Mesenchymal stem cell (in vitro differentiated cells and primary cell): ENCODE measurements at regions not wholly inside any gene's neighbourhood (a gene's known extent, or its start where the extent isn't known, plus 50 kb on each side); places are given as distances from the start of the nearest gene placed in this dataset.
"Not testable (repeated sequence)": the region's sequence is repeated elsewhere in the genome, so short reads cannot be mapped to it uniquely, and the experiment has no call there.

Experiments
- DNase-seq: peaks from one replicate; pipeline ENCODE4 v3.0.0-alpha.2; 2013
- H2AFZ ChIP-seq: one replicate; pipeline ENCODE4 v1.6.1; 2013; ENCODE audit warnings: low read depth, mild to moderate bottlenecking, control low read depth, inconsistent platforms, low read length, moderate library complexity
- H2AK5ac ChIP-seq: 2 replicates; pipeline ENCODE4 v1.6.1; 2013; ENCODE audit warnings: low read length, moderate library complexity, mild to moderate bottlenecking, inconsistent platforms; ENCODE audit not compliant: severe bottlenecking
- H2BK120ac ChIP-seq: one replicate; pipeline ENCODE4 v1.6.1; 2013; ENCODE audit warnings: low read depth, mild to moderate bottlenecking, inconsistent platforms, low read length, moderate library complexity
- H2BK12ac ChIP-seq, 2 experiments: one replicate each; pipeline ENCODE4 v1.6.1; 2013; ENCODE audit warnings: inconsistent platforms in 2 of 2, low read length in 2 of 2, mild to moderate bottlenecking in 2 of 2, moderate library complexity in 2 of 2, control low read depth in 1 of 2
- H2BK15ac ChIP-seq: one replicate; pipeline ENCODE4 v1.6.1; 2013; ENCODE audit warnings: mild to moderate bottlenecking, low read depth, inconsistent platforms; ENCODE audit not compliant: poor library complexity, severe bottlenecking
- H2BK5ac ChIP-seq: 2 replicates; pipeline ENCODE4 v1.6.1; 2013; ENCODE audit warnings: low read depth, mild to moderate bottlenecking, low read length, control low read depth, inconsistent platforms; ENCODE audit not compliant: poor library complexity, severe bottlenecking
- H3K14ac ChIP-seq, 2 experiments: one replicate each; pipeline ENCODE4 v1.6.1; 2013; ENCODE audit warnings: inconsistent platforms in 2 of 2, low read length in 2 of 2, control low read depth in 1 of 2, mild to moderate bottlenecking in 1 of 2, moderate library complexity in 1 of 2
- H3K18ac ChIP-seq, 2 experiments: one replicate each; pipeline ENCODE4 v1.6.1; 2013; ENCODE audit warnings: inconsistent platforms in 2 of 2, low read length in 2 of 2, control low read depth in 1 of 2, low read depth in 1 of 2, mild to moderate bottlenecking in 1 of 2
- H3K23ac ChIP-seq, 2 experiments: one replicate each; pipeline ENCODE4 v1.6.1; 2013; ENCODE audit warnings: inconsistent platforms in 2 of 2, low read length in 2 of 2, mild to moderate bottlenecking in 2 of 2, moderate library complexity in 2 of 2, control low read depth in 1 of 2
- H3K27ac ChIP-seq: 2 replicates; pipeline ENCODE4 v1.5.1; 2013; ENCODE audit warnings: mild to moderate bottlenecking, moderate library complexity, low read length, control low read depth, inconsistent platforms; ENCODE audit not compliant: poor library complexity, severe bottlenecking
- H3K27me3 ChIP-seq, 2 experiments: 2 replicates each; pipeline versions ENCODE4 v1.6.1 to v1.7.0; 2013; ENCODE audit warnings: low read length in 2 of 2, mild to moderate bottlenecking in 2 of 2, moderate library complexity in 2 of 2, control low read depth in 1 of 2, inconsistent platforms in 1 of 2; ENCODE audit not compliant: control insufficient read depth in 1 of 2, insufficient read depth in 1 of 2
- H3K36me3 ChIP-seq, 2 experiments: 2 replicates each; pipeline versions ENCODE4 v1.6.1 to v1.7.0; 2013; ENCODE audit warnings: low read length in 2 of 2, control low read depth in 1 of 2, inconsistent platforms in 1 of 2, low read depth in 1 of 2, mild to moderate bottlenecking in 1 of 2; ENCODE audit not compliant: insufficient read depth in 2 of 2, control insufficient read depth in 1 of 2
- H3K4ac ChIP-seq, 2 experiments: one replicate each; pipeline ENCODE4 v1.6.1; 2013; ENCODE audit warnings: inconsistent platforms in 2 of 2, low read length in 2 of 2, mild to moderate bottlenecking in 2 of 2, moderate library complexity in 2 of 2, control low read depth in 1 of 2, low read depth in 1 of 2
- H3K4me1 ChIP-seq: 2 replicates; pipeline ENCODE4 v1.6.1; 2013; ENCODE audit warnings: low read depth, low read length, control low read depth; ENCODE audit not compliant: control insufficient read depth, insufficient read depth
- H3K4me2 ChIP-seq: 2 replicates; pipeline ENCODE4 v1.6.1; 2013; ENCODE audit warnings: low read length, mild to moderate bottlenecking, inconsistent platforms; ENCODE audit not compliant: poor library complexity, severe bottlenecking
- H3K4me3 ChIP-seq, 2 experiments: 2 replicates each; pipeline versions ENCODE4 v1.5.1 to v1.7.0; 2013; ENCODE audit warnings: low read length in 2 of 2, mild to moderate bottlenecking in 2 of 2, control low read depth in 1 of 2, low read depth in 1 of 2; ENCODE audit not compliant: insufficient read depth in 1 of 2
- H3K79me1 ChIP-seq: replicated peaks from 2 replicates; pipeline ENCODE4 v1.6.1; 2013; ENCODE audit warnings: mild to moderate bottlenecking, control low read depth, low read length, inconsistent platforms; ENCODE audit not compliant: poor library complexity, severe bottlenecking
- H3K9ac ChIP-seq: 2 replicates; pipeline ENCODE4 v1.7.0; 2013; ENCODE audit warnings: mild to moderate bottlenecking, low read length, moderate library complexity
- H3K9me3 ChIP-seq: 2 replicates; pipeline ENCODE4 v1.7.0; 2013; ENCODE audit warnings: mild to moderate bottlenecking, low read length; ENCODE audit not compliant: control insufficient read depth
- H4K8ac ChIP-seq: one replicate; pipeline ENCODE4 v1.6.1; 2013; ENCODE audit warnings: inconsistent platforms, mild to moderate bottlenecking, low read length, moderate library complexity
- H4K91ac ChIP-seq: one replicate; pipeline ENCODE4 v1.6.1; 2013; ENCODE audit warnings: mild to moderate bottlenecking, low read length, inconsistent platforms
- WGBS: methylation state at CpG from one replicate; pipeline ENCODE4 v1.1.7; 2013; ENCODE audit warnings: mixed read lengths; 5-methylcytosine and 5-hydroxymethylcytosine counted together

DNA sequence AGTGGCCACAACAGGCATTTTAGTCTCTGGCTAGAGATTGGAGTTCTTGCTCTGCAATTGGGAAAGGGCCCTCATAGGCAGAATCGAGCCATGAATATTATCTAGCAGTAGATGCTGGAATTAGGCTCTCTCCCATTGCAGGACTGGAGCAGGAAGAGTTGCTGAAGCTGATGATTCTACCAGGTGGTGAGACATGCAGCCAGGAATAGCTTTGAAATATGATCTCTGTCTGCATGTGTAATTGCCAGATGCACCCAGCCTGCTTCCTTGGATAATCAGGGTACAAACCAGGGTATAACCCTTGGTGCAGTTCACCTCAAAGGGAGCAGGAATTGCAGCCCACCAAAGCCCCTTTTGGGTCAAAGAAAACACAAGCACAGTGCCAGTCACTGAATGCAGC is 211.4 kb upstream of the FTMT start:
- no peak overlapping the region for H3K23ac ChIP-seq
- no peaks in the 10 kb centered on the region for H3K9me3 ChIP-seq
- no peak overlapping the region for H2BK5ac ChIP-seq
- H3K4ac ChIP-seq = no peak overlapping the region
- no peak for DNase-seq
- no peak overlapping the region for H3K9ac ChIP-seq
- 52% methylated on average over 1 of the region's 1 CpG for WGBS
- no peaks in the 10 kb centered on the region for H3K79me1 ChIP-seq
- no peak overlapping the region for H2BK120ac ChIP-seq
- no peak overlapping the region for H2AFZ ChIP-seq
- H3K4me2 ChIP-seq = no peak overlapping the region
- no peaks in the 10 kb centered on the region for H3K4me1 ChIP-seq
- no peak overlapping the region for H2BK15ac ChIP-seq
- H3K14ac ChIP-seq = no peak overlapping the region
- no peak overlapping the region for H3K4me3 ChIP-seq
- no peak overlapping the region for H3K18ac ChIP-seq
- H4K8ac ChIP-seq = no peak overlapping the region
- no peak overlapping the region for H4K91ac ChIP-seq
- H3K36me3 ChIP-seq = no peaks in the 10 kb centered on the region
- no peak overlapping the region for H2AK5ac ChIP-seq
- H3K27ac ChIP-seq = no peak overlapping the region
- no peak overlapping the region for H2BK12ac ChIP-seq
- H3K27me3 ChIP-seq = no peaks in the 10 kb centered on the region

DNA sequence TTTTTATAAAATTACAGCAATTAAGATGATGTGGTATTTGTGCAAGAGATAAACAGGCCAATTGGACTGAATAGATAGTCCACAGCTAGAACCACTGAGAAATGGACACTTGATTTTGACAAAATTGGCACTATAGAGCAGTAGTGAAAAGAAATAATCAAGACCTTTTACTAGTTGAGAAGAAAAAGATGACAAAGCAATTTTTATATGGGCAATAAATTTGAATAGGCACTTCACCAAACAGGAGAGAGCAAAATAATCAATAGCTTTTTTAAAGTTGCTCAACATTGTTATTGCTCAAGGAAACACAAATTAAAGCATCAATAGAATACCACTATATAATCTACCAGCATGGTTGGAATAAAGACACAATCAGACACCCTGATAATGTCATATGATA is 193.5 kb upstream of the FTMT start:
- no peak overlapping the region for H3K4me2 ChIP-seq
- H3K36me3 ChIP-seq = no peaks in the 10 kb centered on the region
- no peaks in the 10 kb centered on the region for H3K79me1 ChIP-seq
- no peak for DNase-seq
- no peak overlapping the region for H2BK12ac ChIP-seq
- H3K18ac ChIP-seq = no peak overlapping the region
- H2AK5ac ChIP-seq = no peak overlapping the region
- no peak overlapping the region for H3K9ac ChIP-seq
- H3K27ac ChIP-seq = no peak overlapping the region
- no peak overlapping the region for H2AFZ ChIP-seq
- no peak overlapping the region for H3K14ac ChIP-seq
- H3K4ac ChIP-seq = no peak overlapping the region
- H4K8ac ChIP-seq = no peak overlapping the region
- no peak overlapping the region for H2BK5ac ChIP-seq
- no peak overlapping the region for H2BK15ac ChIP-seq
- no peaks in the 10 kb centered on the region for H3K27me3 ChIP-seq
- H3K4me3 ChIP-seq = no peak overlapping the region
- no peak overlapping the region for H3K23ac ChIP-seq
- H3K4me1 ChIP-seq = no peaks in the 10 kb centered on the region
- no peak overlapping the region for H4K91ac ChIP-seq
- no peaks in the 10 kb centered on the region for H3K9me3 ChIP-seq
- no peak overlapping the region for H2BK120ac ChIP-seq

DNA sequence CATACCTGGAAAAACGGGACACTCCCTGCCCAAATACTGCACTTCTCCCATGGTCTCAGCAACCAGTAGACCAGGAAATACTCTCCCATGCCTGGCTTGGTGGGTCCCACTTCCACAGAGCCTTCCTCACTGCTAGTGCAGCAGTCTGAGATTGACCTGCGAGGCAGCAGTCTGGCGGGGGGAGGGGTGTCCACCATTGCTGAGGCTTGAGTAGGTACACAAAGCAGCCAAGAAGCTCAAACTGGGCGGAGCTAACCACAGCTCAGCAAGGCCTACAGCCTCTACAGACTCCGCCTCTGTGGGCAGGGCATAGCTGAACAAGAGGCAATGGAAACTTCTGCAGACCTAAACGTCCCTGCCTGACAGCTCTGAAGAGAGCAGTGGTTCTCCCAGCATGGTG is 191.5 kb upstream of the FTMT start:
- no peak overlapping the region for H3K23ac ChIP-seq
- no peak overlapping the region for H2BK12ac ChIP-seq
- no peak overlapping the region for H3K4ac ChIP-seq
- H4K91ac ChIP-seq = no peak overlapping the region
- H3K14ac ChIP-seq = no peak overlapping the region
- H3K4me2 ChIP-seq = no peak overlapping the region
- H3K4me1 ChIP-seq = no peaks in the 10 kb centered on the region
- H3K9me3 ChIP-seq = no peaks in the 10 kb centered on the region
- H2BK5ac ChIP-seq = no peak overlapping the region
- WGBS = 82% methylated on average over 6 of the region's 6 CpGs
- no peak overlapping the region for H2BK15ac ChIP-seq
- H3K4me3 ChIP-seq = no peak overlapping the region
- H3K27me3 ChIP-seq = no peaks in the 10 kb centered on the region
- no peak overlapping the region for H2AFZ ChIP-seq
- H2AK5ac ChIP-seq = no peak overlapping the region
- H3K79me1 ChIP-seq = no peaks in the 10 kb centered on the region
- H3K27ac ChIP-seq = no peak overlapping the region
- no peak overlapping the region for H4K8ac ChIP-seq
- no peak overlapping the region for H2BK120ac ChIP-seq
- no peaks in the 10 kb centered on the region for H3K36me3 ChIP-seq
- H3K18ac ChIP-seq = no peak overlapping the region
- no peak overlapping the region for H3K9ac ChIP-seq
- no peak for DNase-seq

DNA sequence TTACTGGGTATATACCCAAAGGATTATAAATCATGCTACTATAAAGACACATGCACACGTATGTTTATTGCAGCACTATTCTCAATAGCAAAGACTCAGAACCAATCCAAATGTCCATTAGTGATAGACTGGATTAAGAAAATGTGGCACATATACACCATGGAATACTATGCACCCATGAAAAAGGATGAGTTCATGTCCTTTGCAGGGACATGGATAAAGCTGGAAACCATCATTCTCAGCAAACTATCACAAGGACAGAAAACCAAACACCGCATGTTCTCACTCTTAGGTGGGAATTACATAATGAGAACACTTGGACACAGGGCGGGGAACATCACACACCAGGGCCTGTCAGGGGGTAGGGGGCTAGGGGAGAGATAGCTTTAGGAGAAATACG is 186.1 kb upstream of the FTMT start:
- not testable (repeated sequence) for H2BK12ac ChIP-seq, H3K36me3 ChIP-seq, H3K9me3 ChIP-seq, H3K27ac ChIP-seq, H3K79me1 ChIP-seq, H3K9ac ChIP-seq, H2BK5ac ChIP-seq, H3K14ac ChIP-seq, H2AK5ac ChIP-seq, H2AFZ ChIP-seq, H3K4me3 ChIP-seq, H3K23ac ChIP-seq, H3K18ac ChIP-seq, H2BK15ac ChIP-seq, H3K4ac ChIP-seq, H3K4me2 ChIP-seq, H3K27me3 ChIP-seq, H4K8ac ChIP-seq, H3K4me1 ChIP-seq, H2BK120ac ChIP-seq, H4K91ac ChIP-seq, DNase-seq
- 86% methylated on average over 2 of the region's 4 CpGs for WGBS
